Fibroblast of peridontal ligament (primary cell): ENCODE measurements at regions not wholly inside any gene's neighbourhood (a gene's known extent, or its start where the extent isn't known, plus 50 kb on each side); places are given as distances from the start of the nearest gene placed in this dataset.
"Not testable (repeated sequence)": the region's sequence is repeated elsewhere in the genome, so short reads cannot be mapped to it uniquely, and the experiment has no call there.

Experiments used
- DNase-seq: peaks from one replicate; pipeline ENCODE4 v3.0.0-alpha.2; 2010; ENCODE audit errors: extremely low read depth

- no peak for DNase-seq
Measured at GRCh38 chr3:88408097-88408496, 258.3 kb downstream of the C3orf38 start.

DNA sequence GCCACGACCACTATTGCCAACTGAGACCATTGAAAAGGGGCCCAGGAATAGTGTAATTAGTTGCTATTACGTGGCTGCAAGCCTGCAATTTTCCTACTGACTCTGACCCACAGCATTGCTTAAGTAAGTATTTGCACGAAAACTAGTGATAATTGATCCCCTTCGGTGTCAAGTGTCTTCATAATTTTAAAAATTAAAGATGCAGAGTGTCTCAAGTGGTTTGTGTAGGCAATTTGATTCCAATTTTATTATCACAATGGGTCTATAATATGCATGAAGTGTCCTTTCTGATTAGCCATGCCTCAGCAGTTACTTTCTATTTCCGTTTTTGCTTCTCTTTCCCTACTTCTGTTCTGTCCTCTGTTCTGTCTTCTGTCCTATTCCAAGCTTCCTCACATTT, 259.2 kb downstream of the C3orf38 start:
- DNase-seq = no peak

- no peak for DNase-seq
Measured at GRCh38 chr3:88410259-88410658, 260.5 kb downstream of the C3orf38 start.

GRCh38 chr3:88412346-88412745, 262.6 kb downstream of the C3orf38 start:
- DNase-seq = peak; percentile 3

GRCh38 chr3:88416436-88416835, 266.7 kb downstream of the C3orf38 start:
- DNase-seq = no peak

GRCh38 chr3:88418219-88418618, 268.5 kb downstream of the C3orf38 start:
- no peak for DNase-seq

DNA sequence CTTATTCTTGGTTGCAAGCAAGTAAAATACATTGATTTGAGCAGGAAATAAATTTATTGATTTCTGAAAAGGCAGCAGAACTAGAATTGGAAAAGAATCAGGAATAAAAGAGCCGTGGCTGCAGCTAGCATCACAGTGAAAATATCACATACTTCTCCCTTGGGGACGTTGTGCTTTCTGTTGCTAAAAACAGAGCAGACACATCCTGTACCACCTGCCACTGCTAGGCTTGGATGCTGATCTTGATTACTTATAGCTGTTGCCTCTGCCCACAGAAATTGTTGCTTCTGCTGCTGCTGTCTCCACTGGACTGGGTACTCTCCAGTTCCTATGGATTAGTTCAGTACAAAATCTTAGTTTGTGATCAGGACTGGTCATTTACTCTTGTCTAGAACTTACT, 283.8 kb downstream of the C3orf38 start:
- DNase-seq = no peak

DNA sequence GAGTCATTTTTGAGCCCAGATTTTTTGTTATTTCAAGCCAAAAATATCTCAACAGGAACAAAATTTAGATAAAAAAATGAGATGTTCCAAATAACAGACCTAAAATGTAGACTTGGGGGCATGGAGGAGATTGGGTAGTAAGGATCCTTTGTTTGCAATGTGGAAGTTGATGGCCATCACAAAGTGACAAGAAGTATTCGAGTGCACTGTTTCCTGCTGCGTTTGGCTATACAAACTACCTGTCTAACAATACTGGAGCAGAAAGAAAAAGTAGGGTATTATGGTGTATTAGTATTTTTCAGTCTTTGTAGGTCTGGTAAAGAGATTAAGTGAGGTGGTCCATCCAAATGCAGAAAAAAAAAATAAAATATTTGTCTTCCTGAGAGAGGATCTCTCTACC, 284.2 kb downstream of the C3orf38 start:
- DNase-seq = no peak

- DNase-seq = no peak
Measured at GRCh38 chr3:88440701-88441100, 290.9 kb downstream of the C3orf38 start.

DNA sequence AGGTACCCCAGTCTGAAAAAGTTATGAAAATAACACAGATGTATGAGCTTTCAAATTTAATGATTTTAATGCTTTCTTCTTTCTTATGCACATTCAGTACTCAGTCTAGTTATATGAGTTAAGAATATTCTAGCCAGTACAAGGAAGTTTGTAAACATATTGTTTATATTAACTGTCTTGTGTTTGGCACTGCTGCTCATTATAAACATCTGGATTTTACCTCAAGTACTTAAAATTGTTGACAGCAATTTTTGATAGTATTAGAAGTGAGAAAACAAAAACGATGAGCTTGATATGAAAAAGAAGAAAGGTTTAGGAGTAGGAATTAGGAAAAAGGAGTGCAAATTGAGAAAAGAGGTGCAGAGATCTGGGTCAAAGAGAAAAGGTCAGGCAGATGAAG, 293.3 kb downstream of the C3orf38 start:
- DNase-seq = no peak

- no peak for DNase-seq
Measured at GRCh38 chr3:88444251-88444650, 294.5 kb downstream of the C3orf38 start.

- DNase-seq = no peak
Measured at GRCh38 chr3:88452228-88452627, 302.5 kb downstream of the C3orf38 start.

- DNase-seq = no peak
Measured at GRCh38 chr3:88460369-88460768, 310.6 kb downstream of the C3orf38 start.

GRCh38 chr3:88462230-88462629, 312.5 kb downstream of the C3orf38 start:
- no peak for DNase-seq

DNA sequence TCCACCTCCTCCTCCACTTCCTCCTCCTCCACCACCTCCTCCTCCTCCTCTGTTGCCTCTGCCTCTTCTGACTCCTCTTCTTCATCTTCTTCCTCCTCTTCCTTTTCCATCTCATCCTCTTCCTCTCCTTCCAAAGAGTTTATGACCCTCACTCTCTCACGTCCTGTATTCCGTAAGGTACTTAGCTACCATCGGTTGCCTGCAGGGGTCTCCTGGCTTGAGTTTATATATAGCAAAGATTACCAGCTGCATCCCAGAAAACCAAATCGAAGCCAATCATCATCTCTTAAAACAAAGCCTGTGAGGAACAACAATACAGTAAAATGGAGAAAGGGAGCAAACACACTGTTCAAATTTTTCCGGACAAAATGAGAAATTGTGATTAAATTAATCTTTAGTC, 317.4 kb downstream of the C3orf38 start:
- no peak for DNase-seq

DNA sequence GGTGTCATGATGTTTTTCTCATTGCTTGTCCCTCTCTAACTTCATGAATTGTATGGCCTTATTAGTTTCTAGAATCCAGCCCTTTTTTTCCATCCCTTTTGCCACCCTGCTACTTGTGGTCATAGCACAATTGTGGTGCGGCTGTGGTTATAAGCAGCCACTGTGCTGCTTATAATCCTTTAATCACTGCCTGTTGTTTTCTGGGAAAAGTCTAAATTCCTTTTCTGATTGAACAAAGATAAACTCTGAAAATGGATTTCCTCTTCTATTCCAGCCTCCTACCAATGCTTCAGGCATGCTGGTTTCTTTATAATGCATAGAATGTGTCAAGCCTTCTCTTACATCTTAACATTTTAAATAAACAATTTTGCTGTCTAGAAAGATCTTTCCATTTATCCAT, 319.5 kb downstream of the C3orf38 start:
- no peak for DNase-seq

DNA sequence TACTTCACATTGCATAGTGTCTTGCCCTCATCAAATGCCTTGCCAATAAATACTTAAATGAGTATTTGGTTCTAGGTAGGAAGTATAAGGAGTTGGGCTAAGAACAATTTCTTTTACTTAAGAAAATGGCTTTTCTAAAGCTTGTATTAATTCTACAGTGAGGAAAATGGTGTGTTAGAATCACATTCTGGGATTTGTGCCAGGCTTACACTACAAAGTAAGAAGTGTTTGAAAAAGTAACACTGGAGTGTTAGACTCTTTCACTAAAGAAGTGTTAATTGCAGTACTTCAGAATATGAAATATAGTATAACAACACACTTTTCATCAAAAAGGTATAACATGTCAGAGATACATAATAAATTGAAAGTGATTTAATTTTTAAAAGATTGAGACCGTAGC, 328.7 kb downstream of the C3orf38 start:
- DNase-seq = no peak

DNA sequence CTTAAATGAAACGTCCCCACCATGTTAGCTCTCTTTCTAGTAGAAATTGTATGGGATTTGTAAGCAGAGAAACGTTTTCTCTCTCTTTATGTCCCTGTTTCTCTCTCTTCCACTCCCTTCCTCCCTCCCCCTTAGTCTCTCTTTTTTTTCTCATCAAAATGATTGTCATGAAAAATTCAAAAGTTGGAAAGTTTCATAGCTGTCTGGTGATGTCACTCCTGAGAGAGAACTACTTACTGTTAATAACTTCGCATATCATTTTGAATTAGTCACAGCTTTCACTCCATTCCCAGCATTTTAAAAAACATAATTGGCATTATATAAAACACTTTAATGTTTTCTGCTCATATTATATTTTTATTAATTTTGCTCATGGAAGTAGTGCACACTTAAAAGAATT, 331.1 kb downstream of the C3orf38 start:
- no peak for DNase-seq

- no peak for DNase-seq
Measured at GRCh38 chr3:88485001-88485400, 335.2 kb downstream of the C3orf38 start.

GRCh38 chr3:88508818-88509217, 359.1 kb downstream of the C3orf38 start:
- not testable (repeated sequence) for DNase-seq

- DNase-seq = no peak
Measured at GRCh38 chr3:88509582-88509981, 359.8 kb downstream of the C3orf38 start.

- no peak for DNase-seq
Measured at GRCh38 chr3:88528494-88528893, 378.7 kb downstream of the C3orf38 start.

GRCh38 chr3:88534534-88534933, 384.8 kb downstream of the C3orf38 start:
- no peak for DNase-seq

DNA sequence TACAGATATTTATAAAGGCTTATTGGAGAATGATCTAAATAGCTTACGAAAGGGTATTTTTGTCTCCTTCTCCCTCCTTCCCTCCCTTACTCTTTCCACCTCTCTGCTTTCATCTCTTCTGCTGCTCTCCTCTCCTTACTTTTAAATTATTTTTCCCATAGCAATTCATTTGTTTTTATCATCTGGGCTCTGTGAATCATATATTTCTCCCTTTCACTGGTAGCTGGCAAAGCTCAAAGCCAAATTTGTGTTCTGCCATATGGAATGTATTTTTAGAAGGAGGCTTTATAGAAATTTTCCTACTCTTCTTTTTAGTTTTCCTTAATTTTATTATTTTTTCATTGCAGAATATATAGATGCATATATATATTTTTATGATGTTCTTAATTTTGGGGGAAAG, 385.8 kb downstream of the C3orf38 start:
- DNase-seq = no peak

DNA sequence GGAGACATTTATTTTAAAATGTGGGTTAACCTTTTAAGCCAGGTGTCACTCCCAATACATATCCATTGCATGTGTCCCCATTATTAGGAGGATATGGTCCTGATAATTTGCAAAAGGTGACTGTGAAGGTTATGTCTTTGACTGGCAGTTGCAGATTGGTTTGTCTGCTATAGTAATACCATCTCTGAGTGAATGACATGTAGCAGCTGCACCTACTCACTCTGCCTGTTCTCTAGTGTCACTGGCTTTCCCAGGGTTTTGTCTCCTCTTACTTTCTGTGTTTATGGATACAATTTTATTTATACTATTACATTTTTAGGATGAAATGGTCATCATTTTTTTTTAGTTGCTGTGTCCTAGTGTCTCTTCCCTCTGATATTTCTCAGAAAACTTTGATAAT, 393.2 kb downstream of the C3orf38 start:
- no peak for DNase-seq
